GM19025 (cell line): ENCODE measurements at regions not wholly inside any gene's neighbourhood (a gene's known extent, or its start where the extent isn't known, plus 50 kb on each side); places are given as distances from the start of the nearest gene placed in this dataset.
"Not testable (repeated sequence)": the region's sequence is repeated elsewhere in the genome, so short reads cannot be mapped to it uniquely, and the experiment has no call there.

Experiments
- ATAC-seq: cut with Tn5 transposase; IDR thresholded peaks from one replicate; pipeline ENCODE4 v1.9.1; 2021; ENCODE audit warnings: mild to moderate bottlenecking, low read depth, moderate library complexity; ENCODE audit not compliant: unreplicated experiment

DNA sequence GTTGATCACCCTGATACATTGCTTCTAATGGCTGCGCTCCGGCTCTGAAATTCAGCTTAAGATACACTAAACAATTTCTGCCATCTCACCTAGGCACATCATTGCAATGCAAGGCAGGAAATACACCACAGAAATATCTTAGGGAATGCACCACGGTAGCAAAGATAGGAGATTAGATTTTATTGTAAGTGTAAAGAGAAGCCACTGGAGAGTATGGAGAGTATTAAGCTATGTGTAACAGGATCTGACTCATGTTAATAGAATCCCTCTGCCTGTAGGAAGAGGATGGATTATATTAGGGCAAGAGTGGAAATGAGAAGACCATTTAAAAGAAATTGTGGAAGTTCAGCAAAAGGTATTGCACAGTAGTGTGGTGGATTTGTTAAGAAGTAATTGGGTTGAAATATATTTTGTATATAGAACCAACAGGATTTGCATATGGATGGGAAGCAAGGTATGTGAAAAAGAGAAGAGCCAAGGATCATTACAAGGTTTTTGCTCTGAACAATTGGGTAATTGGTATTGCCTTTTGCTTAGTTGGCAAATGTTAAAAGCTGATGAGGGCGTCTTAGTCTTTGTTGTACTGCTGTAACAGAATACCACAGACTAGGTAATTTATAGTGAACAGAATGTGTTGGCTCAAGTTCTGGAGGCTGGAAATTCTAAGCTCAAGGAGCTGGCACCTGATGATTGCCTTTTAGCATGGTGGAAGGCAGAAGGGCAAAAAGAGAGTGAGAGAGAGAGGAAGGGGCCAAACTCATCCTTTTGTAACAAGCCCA lies 636.1 kb downstream of the PSAT1 start:
- no peak for ATAC-seq

DNA sequence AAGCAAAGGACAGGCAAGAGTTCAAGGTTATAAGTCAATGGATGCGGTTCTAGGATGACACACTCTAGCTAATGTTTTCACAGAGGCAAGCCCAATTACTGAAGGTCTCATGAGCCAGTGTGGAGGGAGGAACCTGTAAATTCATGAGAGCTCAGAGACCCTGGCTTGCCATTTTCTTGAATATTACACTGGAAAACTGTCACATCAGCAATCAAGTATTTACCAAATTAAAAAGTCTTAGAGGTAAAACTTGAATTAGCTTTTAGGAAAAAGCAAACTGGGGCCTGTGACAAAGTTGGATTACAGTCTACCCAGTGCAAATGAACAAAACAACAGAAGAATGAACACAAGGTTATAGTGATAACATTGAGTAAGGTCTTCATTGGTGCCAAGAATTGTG lies 636.9 kb upstream of the TLE4 start:
- no peak for ATAC-seq

DNA sequence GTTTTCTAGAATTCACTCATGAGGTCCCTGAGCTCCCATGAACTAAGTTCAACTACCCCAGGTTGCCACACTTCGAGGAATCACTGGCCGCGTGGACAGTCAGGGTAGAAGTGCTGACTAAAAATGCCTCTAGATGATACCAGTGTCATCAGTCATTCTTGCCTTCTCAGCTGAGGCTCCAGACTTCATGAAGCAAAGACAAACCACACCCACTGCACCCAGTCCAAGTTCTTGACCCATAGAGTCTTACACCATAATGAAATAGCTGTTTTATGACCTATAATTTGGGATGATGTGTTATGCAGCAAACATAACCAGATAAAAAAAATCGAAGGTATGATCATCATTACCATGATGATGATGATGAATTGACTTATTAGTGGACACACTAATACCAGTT lies 632.9 kb upstream of the TLE4 start:
- ATAC-seq: no peak

DNA sequence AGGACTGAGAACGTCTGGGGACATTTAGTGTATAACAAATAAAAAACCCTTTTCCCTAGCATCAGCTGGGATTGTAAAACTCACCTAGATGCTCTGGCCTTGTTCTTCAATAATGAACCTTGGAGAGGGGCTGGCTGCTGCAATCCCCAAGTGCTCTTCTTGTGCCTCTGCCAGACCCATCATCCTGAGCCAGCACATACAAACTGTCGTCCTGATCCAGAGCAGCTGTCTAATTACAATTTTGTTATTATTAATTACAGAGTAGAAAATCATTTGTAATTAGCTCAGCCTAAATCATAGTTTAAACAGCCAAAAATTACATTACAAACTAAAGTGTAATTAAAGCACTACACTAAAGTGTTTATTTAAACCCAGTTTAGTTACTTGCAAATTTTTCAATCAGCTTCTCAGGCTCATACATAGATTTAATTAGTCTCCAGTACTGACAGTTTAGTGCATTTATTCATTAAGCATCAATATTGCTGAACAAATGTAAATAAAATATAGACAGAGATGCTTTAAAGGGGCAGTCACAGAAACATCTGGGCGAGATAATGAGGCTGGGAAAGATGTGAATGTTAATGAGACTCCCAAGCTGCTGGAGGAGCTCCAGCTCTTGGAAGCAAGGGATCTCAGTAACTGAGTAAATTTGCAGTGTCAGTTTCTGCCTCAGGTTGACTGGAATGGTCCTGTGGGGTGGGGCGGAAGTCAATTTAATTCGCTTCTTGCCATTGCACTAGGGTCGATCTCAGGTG lies 632.3 kb upstream of the TLE4 start:
- ATAC-seq: no peak

DNA sequence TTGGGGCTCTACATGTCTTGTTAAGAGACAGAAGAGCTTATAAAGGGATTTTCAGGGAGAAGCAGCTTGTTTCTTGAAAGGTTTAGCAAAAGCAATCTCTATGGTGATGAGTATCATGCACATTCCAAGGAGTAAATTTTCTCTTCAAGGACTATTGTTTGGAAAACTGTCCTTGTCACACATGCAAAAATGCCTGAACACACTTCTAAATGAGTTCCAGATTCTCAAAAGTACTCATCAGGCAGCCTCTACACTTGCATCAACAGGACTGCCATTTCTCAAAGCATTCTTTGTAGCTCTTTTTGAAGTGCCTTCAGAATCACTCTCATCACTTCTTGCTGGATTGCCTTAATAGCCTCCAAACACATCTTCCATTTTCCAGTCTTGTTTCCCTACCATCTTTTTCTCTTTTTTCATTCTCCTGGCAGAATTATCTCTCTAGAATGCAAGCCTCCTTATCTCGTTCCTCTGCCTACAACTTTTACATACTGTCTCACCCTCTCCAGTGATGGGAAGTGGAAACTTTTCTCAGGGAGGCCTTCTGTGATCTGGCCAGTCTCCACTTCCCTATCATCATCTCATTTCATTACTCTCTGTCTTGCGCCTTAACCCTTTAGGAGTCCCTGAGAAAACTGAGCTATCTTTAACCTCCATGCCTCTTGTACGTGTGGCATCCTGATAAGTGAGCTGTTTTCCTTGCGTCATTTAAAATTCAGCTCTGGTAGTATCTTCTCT lies 631.5 kb upstream of the TLE4 start:
- ATAC-seq: no peak

DNA sequence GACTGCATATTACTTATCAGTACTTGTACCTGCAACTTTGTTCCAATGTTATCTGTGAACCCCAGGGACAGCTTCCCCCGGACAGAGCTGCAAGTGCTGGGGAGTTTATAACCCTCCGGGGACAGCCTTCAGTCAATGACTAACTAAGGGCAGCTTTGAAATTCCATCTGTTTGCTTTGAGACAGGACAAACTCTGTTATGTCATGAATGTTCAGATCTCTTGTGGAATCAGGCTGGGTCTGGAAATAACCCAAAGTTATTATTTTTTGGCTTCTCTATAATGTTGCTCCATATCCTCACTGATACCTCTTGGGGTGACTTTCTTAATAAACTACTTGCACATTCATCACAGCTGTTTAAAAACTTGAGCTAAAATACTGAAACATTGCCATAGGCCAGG lies 617.5 kb upstream of the TLE4 start:
- no peak for ATAC-seq

DNA sequence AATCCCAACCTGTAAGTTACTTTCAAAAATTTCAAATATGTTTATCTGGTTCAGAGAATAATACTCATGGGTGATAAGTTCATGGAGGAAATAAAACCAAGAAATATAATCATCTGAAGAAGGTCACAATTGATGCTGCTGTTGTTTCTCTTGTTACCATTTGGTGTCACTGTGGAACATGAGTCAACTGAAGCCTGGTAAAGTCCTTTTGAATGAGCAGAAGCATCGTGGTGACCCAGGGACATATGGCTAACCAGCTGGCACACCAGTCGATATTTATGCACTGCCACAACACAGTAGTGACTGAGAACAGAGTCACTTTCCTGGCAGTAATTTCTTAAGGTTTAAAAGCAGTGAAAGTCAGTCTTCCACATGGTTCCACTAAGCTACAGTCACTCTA lies 612.9 kb upstream of the TLE4 start:
- ATAC-seq: no peak

DNA sequence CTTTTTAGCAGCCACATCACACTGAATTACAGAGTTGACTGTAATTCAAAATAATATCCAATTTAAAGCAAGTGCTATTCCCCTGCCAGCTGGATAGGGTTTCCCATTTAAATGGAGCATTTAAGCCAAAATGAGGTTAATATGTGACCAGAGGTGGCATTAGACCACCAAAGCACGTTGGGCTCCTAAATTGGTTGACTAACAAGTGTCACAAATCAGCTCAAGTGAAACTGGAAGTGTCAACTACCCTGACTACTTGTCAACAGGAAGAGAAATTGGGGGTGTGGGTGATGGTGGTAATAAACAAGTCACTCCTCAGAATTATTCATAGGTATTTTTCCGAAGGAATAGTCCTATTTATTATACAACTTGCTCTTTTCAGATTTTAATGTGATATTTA lies 609.6 kb upstream of the TLE4 start:
- ATAC-seq: no peak

DNA sequence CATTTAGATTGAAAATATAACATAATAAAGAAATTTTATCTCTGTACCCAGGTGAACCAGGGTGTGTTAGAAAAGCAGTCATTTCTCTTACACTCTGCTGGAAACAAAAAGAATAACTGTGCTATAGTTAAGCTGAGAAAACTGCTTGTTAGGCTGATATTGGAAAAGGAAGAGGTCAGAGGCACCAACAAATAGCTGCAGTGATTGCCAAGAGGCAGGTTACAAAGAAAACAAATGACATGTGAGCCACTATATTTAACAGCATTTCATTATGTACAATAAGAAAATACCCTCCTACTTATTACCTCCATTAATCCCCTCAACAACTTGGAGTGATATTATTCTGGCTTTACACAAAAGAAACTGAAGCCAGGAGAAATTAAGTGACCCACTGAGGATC lies 607.9 kb upstream of the TLE4 start:
- ATAC-seq: no peak

DNA sequence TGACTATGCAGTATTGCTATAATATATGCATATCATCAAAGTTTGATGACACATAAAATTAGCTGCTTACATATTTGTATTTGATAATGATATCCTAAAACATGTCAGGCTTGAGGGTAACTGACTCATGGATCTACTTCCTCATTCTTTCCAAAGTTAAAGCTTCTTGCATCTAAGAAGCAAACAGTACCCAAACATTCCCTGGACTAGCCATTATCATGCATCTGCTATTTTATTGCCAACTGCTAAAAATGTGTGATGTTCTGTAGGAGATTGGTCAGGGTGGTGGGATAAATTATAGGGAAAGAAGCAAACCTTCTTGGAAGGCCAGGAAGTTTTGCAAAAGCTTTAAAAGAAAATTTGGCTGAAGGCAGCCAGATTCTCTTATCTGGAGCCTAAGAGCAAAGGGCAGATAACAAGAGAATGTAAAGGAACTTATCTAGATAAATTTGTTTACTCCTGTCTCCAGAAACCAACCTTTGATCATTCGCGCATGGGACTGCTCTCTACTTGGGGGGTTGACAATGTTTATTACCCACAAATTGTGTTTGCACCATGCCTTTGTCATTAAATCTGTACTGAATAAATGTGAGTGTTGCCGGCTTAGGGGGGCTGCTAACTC lies 604.1 kb upstream of the TLE4 start:
- no peak for ATAC-seq

DNA sequence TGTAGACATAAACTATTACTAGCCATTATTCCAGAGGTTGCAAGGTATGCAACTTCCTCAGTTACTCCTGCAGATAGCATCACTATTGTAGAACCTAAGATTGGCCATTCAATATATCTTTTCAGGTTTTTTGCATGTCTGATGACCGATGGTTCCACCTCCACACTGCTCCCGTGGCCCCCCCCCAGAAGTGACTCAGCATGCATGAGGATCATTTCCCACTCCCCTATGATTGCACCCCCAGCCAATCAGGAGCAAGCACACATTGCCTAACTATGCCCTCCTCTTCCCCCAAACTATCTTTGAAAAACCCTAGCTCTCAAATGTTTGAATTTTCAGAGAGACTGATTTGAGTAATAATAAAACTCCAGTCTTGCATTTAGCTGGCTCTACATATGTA lies 601.4 kb upstream of the TLE4 start:
- no peak for ATAC-seq

DNA sequence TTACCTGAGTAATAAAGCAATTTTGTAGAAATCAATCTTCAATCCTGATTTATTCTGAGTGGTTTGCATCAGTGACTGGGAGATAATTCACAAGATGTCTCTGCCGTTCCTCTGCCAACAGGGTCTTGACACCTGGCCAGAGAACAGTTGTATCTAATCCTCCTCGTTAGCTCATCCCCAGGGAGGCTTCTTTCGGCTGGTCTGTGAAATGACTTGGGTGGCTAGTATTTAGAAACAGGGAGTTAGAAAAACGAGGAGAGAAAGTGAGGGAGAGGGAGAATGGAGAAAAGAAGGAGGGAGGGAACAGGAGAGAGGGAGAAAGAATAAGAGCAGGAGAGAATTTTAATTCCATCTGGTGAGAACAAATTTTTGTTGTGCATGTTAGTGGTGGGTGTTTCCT lies 600.2 kb upstream of the TLE4 start:
- no peak for ATAC-seq

DNA sequence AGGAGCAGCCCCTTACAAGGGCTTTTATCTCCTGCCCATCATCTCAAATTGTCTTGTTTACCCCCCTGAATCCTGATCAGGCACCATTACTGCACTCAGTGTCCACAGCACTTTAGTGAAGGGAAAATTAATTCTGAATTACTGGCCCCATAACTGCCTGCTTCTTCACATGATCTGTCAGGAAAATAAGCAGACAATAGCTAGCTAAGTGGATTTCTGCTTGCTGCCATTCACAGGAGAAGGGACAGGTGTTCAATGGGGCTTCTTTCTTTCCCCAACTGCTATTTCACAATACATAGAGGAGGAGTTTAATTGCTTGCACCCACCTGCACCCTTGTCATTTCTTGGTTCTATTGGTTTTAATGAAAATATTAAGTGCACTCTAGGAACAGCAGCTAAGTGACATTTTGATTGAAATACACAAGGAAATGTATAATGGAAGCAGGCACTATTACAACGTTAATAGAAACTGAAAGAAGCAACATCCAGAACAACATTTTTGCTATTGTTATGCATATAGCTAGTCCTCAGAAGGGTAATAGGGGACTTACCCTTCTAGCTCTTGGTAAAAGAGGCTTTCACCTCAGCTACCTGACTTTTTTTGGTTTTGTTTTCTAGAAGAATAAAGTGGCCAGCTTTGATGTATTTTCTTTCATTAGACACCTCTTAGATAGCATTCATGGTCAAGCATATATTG lies 599.3 kb upstream of the TLE4 start:
- ATAC-seq: no peak

DNA sequence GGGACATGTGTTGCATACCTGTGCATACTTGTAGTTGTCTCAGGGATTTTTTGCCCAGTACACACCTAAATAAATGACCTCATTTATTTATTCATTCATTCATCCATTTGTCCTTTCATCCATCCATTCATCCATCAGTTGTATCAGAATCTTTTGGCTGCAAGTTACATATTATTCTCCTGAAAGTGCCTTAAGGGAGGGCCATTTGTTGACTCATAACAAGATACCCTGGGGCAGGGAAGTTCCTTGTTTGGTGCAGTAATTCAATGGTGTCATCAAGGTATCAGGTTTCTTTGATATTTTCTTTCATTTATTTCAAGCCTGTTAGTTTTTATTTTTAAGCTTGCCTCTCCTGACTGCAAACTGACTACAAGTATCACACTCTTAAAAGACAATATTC lies 597.9 kb upstream of the TLE4 start:
- ATAC-seq: no peak

DNA sequence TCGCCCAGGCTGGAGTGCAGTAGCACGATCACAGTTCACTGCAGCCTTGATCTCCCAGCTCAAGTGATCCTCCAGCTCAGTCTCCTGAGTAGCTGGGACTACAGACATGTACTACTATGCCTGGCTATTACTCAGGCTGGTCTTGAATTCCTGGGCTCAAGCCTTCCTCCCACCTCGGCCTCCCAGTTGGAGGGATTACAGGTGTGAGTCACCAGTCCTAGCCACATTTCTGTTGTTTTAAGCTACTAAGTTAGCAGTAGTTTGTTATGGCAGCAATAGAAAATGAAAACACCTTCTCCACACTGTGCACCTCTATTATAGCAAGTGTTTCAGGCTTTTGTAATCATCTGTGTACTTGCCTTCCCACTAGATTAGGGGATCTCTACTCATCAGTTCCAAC lies 588.9 kb upstream of the TLE4 start:
- no peak for ATAC-seq

DNA sequence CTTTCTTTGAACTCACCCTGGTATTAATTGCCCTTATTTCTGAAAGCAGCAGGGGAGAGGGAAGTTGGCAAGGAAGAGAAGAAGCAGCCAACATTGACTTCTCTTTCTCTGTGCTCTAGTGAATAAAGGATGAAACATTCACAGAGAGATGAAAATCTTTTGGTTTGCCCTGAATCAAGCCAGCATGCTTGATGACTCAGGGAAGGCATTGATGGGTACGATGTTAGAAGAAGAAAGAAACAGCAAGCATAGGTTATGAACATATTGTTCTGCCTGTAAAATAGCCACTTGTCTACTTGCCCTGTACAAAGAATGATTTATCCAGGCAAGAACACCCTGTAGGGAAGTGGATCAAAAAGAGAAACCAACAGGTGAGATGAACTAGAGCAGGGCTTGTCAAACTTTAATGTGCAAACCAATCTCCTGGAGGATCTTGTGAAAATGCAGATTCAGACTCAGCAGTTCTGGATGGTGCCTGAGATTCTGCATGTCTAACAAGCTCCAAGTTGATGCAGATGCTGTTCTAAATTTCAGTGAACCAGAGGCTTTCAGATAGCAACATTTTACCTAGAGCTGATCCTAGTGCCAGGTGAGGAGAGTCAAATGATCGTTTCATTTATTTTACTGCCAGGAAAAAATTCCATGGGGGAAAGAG lies 586.6 kb upstream of the TLE4 start:
- no peak for ATAC-seq

DNA sequence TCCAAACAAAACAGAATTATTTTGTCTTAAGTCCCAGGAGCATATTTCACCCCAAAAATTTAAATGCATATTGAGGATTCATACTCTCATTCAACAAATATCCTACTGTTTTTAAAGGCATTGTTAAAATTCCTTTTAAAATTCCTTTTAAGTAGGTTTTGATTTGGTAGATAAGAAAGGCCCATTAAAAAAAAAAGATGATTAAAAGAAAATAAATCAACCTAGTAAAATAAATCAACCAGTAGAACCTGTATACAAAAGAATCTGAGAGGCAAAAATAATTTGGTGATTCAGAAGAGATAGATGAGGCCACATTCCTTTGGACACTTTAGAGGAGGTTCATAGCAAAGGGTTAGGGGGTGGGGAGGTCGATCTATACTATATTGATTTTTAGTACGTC lies 585.3 kb upstream of the TLE4 start:
- ATAC-seq: no peak

DNA sequence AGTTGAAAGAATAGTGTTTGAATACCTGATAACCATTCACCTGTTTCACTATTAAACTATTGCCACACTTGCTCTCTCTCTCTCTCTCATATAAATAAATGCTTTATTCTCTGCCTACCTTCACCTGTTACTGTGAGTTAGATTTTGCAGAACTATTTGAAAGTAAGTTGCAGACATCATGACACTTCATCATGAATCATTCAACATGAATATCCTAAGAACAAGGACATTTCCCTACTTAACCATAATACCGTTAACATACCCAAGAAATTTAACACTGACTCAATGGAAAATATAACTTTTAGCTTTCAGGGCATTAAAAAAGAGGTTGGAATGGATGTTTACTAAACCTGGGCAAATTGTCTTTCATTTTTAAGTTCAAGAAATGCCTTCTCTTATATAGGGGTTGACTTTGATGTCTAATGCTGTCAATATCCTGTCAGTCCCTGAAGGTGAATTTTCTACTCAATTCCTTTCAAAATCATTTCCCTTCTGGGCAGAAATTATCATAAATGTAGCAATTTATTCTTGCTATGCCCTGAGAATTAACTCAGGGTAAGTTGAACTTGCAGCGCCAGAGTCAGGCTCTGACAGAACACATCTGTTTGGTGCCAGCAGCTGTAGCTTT lies 582.6 kb upstream of the TLE4 start:
- no peak for ATAC-seq

DNA sequence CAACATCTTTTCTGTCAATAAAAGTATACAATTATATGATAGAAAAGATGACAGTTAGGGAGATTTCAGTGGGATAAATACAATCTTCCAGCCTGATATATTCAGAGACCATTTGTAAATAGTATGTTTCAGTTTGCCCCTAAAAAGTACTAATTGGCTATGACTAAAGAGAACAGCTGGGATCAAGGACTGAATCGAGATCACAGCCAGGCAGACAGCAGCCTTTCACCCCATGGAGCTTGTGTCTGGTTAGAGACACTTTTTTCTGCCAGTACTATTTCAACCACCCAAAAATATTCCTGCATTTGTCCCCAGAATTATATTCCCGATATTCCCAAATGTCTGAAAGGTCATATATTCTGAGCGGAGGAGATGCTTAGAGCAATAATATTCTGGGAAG lies 577.3 kb upstream of the TLE4 start:
- ATAC-seq: no peak

DNA sequence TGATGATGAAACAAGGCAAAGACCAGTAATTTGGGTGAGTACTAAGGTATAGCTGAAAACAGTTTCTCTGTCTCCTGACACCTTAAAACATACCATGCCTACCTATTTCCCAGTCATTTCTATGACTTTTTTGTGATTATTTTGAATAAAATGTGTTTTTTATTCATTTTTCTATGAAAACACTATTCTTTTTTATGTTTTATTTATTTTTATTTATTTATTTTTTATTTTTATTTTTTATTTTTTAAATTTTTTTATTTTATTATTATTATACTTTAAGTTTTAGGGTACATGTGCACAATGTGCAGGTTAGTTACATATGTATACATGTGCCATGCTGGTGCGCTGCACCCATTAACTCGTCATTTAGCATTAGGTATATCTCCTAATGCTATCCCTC lies 576.8 kb upstream of the TLE4 start:
- not testable (repeated sequence) for ATAC-seq
